ENCODE measurements at regions not wholly inside any gene's neighbourhood (a gene's known extent, or its start where the extent isn't known, plus 50 kb on each side); places are given as distances from the start of the nearest gene placed in this dataset.

- DNase-seq: no peak
- Histone ChIP-seq H3K9me3 (no peaks in the 10 kb centered on the region), H3K27ac (no peak overlapping the region), H3K4me1 (no peaks in the 10 kb centered on the region), H3K36me3 (no peaks in the 10 kb centered on the region), H3K4me3 (no peak overlapping the region), H3K27me3 (no peaks in the 10 kb centered on the region)
- TF ChIP-seq, protein P1, sequence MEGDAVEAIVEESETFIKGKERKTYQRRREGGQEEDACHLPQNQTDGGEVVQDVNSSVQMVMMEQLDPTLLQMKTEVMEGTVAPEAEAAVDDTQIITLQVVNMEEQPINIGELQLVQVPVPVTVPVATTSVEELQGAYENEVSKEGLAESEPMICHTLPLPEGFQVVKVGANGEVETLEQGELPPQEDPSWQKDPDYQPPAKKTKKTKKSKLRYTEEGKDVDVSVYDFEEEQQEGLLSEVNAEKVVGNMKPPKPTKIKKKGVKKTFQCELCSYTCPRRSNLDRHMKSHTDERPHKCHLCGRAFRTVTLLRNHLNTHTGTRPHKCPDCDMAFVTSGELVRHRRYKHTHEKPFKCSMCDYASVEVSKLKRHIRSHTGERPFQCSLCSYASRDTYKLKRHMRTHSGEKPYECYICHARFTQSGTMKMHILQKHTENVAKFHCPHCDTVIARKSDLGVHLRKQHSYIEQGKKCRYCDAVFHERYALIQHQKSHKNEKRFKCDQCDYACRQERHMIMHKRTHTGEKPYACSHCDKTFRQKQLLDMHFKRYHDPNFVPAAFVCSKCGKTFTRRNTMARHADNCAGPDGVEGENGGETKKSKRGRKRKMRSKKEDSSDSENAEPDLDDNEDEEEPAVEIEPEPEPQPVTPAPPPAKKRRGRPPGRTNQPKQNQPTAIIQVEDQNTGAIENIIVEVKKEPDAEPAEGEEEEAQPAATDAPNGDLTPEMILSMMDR (IDR thresholded peaks at IDR 0.05): no peak
- no peak for TF ChIP-seq POLR2A (IDR thresholded peaks at IDR 0.05)
Observed at GRCh38 chr13:44061876-44062275, 182.2 kb downstream of the LACC1 start.

- Histone ChIP-seq H3K27ac (no peak overlapping the region), H3K27me3 (no peaks in the 10 kb centered on the region), H3K36me3 (no peaks in the 10 kb centered on the region), H3K4me1 (no peaks in the 10 kb centered on the region), H3K4me3 (no peak overlapping the region), H3K9me3 (no peaks in the 10 kb centered on the region)
- TF ChIP-seq POLR2A (IDR thresholded peaks at IDR 0.05): no peak
- TF ChIP-seq, protein P1 (IDR thresholded peaks at IDR 0.05): no peak
- DNase-seq: no peak
Observed at GRCh38 chr13:44063467-44063866, 183.8 kb downstream of the LACC1 start.

GRCh38 chr13:44063881-44064280 lies 184.2 kb downstream of the LACC1 start:
- no peak for TF ChIP-seq POLR2A (IDR thresholded peaks at IDR 0.05)
- TF ChIP-seq, protein P1 (IDR thresholded peaks at IDR 0.05): no peak
- Histone ChIP-seq H3K36me3 (no peaks in the 10 kb centered on the region), H3K27ac (no peak overlapping the region), H3K27me3 (no peaks in the 10 kb centered on the region), H3K9me3 (no peaks in the 10 kb centered on the region), H3K4me1 (no peaks in the 10 kb centered on the region), H3K4me3 (no peak overlapping the region)
- no peak for DNase-seq

DNA sequence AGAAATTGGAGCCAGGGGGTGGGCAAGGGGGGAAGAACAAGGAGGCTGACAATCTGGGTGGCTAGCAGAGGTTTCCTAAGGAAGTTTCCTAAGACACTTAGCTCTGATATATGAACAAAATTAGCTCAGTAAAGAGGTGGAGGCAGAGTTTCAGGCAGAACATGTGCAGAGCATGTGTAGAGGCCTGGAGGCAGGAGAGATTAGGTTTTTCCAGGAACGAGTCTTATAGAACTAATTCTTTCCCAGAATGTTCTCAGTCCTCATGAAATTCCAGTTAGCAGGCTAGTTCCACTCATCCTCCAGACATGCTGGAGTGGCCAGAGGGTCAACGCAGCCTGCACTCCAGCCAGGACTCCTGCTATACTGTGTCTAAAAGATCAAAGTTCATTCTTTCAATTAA lies 184.7 kb downstream of the LACC1 start:
- TF ChIP-seq POLR2A (IDR thresholded peaks at IDR 0.05): no peak
- TF ChIP-seq, protein P1 (IDR thresholded peaks at IDR 0.05): no peak
- Histone ChIP-seq H3K4me3 (no peak overlapping the region), H3K27me3 (no peaks in the 10 kb centered on the region), H3K9me3 (no peaks in the 10 kb centered on the region), H3K27ac (no peak overlapping the region), H3K36me3 (no peaks in the 10 kb centered on the region), H3K4me1 (no peaks in the 10 kb centered on the region)
- no peak for DNase-seq

DNA sequence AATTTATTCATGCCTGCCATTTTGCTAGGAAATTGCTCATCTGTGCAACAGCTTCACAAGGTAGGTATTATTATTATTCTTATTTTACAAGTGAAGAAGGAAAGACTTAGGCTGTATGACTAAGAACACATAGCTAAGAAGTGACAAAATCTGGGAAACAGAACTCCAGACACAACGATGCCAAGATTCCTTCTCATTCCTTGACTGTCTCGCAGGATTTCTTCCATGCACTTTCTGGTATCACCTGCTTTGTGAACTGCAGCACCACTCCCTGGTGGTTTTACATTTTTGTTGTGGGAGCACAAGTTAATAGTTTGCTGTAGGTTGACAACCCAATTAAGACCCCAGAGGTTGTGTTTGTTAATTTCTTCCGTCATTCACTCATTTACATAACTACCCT lies 188.5 kb downstream of the LACC1 start:
- no peak overlapping the region for H3K27ac ChIP-seq
- H3K36me3 ChIP-seq: no peaks in the 10 kb centered on the region
- no peak overlapping the region for H3K4me3 ChIP-seq
- H3K9me3 ChIP-seq: no peaks in the 10 kb centered on the region
- H3K4me1 ChIP-seq: no peaks in the 10 kb centered on the region
- no peaks in the 10 kb centered on the region for H3K27me3 ChIP-seq
- TF ChIP-seq, protein P1 (IDR thresholded peaks at IDR 0.05): no peak
- TF ChIP-seq POLR2A (IDR thresholded peaks at IDR 0.05): no peak
- no peak for DNase-seq

- Histone ChIP-seq H3K36me3 (no peaks in the 10 kb centered on the region), H3K27me3 (no peaks in the 10 kb centered on the region), H3K4me1 (no peaks in the 10 kb centered on the region), H3K4me3 (no peak overlapping the region), H3K9me3 (no peaks in the 10 kb centered on the region), H3K27ac (no peak overlapping the region)
- TF ChIP-seq POLR2A (IDR thresholded peaks at IDR 0.05): no peak
- TF ChIP-seq, protein P1 (IDR thresholded peaks at IDR 0.05): no peak
- DNase-seq: no peak
Observed at GRCh38 chr13:44068737-44069136, 189.0 kb downstream of the LACC1 start.
